HG03558 (cell line): ENCODE measurements at regions not wholly inside any gene's neighbourhood (a gene's known extent, or its start where the extent isn't known, plus 50 kb on each side); places are given as distances from the start of the nearest gene placed in this dataset.

Experiments used
- ATAC-seq: cut with Tn5 transposase; IDR thresholded peaks from one replicate; pipeline ENCODE4 v1.9.1; 2021; ENCODE audit warnings: moderate number of reproducible peaks; ENCODE audit not compliant: unreplicated experiment; ENCODE audit errors: extremely low read depth

- ATAC-seq, result no peak
Observed at GRCh38 chr1:38118976-38119375, 72.4 kb upstream of the POU3F1 start.

GRCh38 chr1:38117444-38117887 lies 70.9 kb upstream of the POU3F1 start:
- no peak for ATAC-seq

- no peak for ATAC-seq
Observed at GRCh38 chr1:38115682-38116202, 69.1 kb upstream of the POU3F1 start.

- no peak for ATAC-seq
Observed at GRCh38 chr1:38115226-38115625, 68.6 kb upstream of the POU3F1 start.

- no peak for ATAC-seq
Observed at GRCh38 chr1:38114241-38115026, 67.8 kb upstream of the POU3F1 start.

GRCh38 chr1:38113159-38113666 lies 66.6 kb upstream of the POU3F1 start:
- no peak for ATAC-seq

GRCh38 chr1:38111589-38111988 lies 65.0 kb upstream of the POU3F1 start:
- no peak for ATAC-seq

- no peak for ATAC-seq
Observed at GRCh38 chr1:38105267-38105666, 58.7 kb upstream of the POU3F1 start.

GRCh38 chr1:38102636-38103035 lies 56.0 kb upstream of the POU3F1 start:
- no peak for ATAC-seq

- ATAC-seq, result no peak
Observed at GRCh38 chr1:38101037-38101785, 54.6 kb upstream of the POU3F1 start.

- ATAC-seq, result no peak
Observed at GRCh38 chr1:38098101-38098847, 51.7 kb upstream of the POU3F1 start.

- no peak for ATAC-seq
Observed at GRCh38 chr1:38097284-38097898, 50.8 kb upstream of the POU3F1 start.
